ENCODE measurements at regions not wholly inside any gene's neighbourhood (a gene's known extent, or its start where the extent isn't known, plus 50 kb on each side); places are given as distances from the start of the nearest gene placed in this dataset.

- Histone ChIP-seq H2AFZ (ENCODE audit: low read length) (no peak overlapping the region), H3K4me1 (ENCODE audit: insufficient read depth, low read length, poor library complexity, severe bottlenecking) (no peaks in the 10 kb centered on the region), H3K9me2 (replicated peaks; ENCODE audit: low read depth, low read length) (no peaks in the 10 kb centered on the region), H3K79me2 (ENCODE audit: insufficient read depth, low read length) (no peaks in the 10 kb centered on the region), H4K20me1 (ENCODE audit: insufficient read depth, low read length, poor library complexity, severe bottlenecking) (no peaks in the 10 kb centered on the region), H3K27me3 (ENCODE audit: insufficient read depth, low read length, poor library complexity, severe bottlenecking) (no peaks in the 10 kb centered on the region), H3K9me3 (ENCODE audit: insufficient read depth, low read depth, low read length) (no peaks in the 10 kb centered on the region; the same call in 1 of the 2 replicates), H3F3A (ENCODE audit: low read depth) (no peaks in the 10 kb centered on the region), H3K4me2 (ENCODE audit: low read depth, low read length, poor library complexity, severe bottlenecking) (no peak overlapping the region), H3K36me3 (ENCODE audit: insufficient read depth, low read length) (no peaks in the 10 kb centered on the region), H3K9ac (ENCODE audit: low read depth, low read length, poor library complexity, severe bottlenecking) (no peak overlapping the region), H3K4me3 (ENCODE audit: low read length, poor library complexity, severe bottlenecking) (no peak overlapping the region)
- no peak for TF ChIP-seq CTCF (conservative IDR thresholded peaks at IDR 0.05; ENCODE audit: low read length)
Observed at GRCh38 chr5:2172471-2172870, 289.7 kb upstream of the IRX4 start.

- no peak overlapping the region for H2AFZ ChIP-seq (ENCODE audit: low read length)
- H3K4me2 ChIP-seq (ENCODE audit: low read depth, low read length, poor library complexity, severe bottlenecking) = no peak overlapping the region
- no peaks in the 10 kb centered on the region for H3K79me2 ChIP-seq (ENCODE audit: insufficient read depth, low read length)
- H3F3A ChIP-seq (ENCODE audit: low read depth) = no peaks in the 10 kb centered on the region
- H3K4me3 ChIP-seq (ENCODE audit: low read length, poor library complexity, severe bottlenecking) = no peak overlapping the region
- TF ChIP-seq EZH2phosphoT487 (IDR thresholded peaks at IDR 0.05; ENCODE audit: borderline replicate concordance) = no peak
- TF ChIP-seq CTCF (conservative IDR thresholded peaks at IDR 0.05; ENCODE audit: low read length) = no peak
- H3K36me3 ChIP-seq (ENCODE audit: insufficient read depth, low read length) = no peaks in the 10 kb centered on the region
- H3K27me3 ChIP-seq (ENCODE audit: insufficient read depth, low read length, poor library complexity, severe bottlenecking) = no peaks in the 10 kb centered on the region
- H3K9me3 ChIP-seq (ENCODE audit: insufficient read depth, low read depth, low read length) = peaks cover 5% of the 10 kb centered on the region; the same call in 1 of the 2 replicates
- H3K9ac ChIP-seq (ENCODE audit: low read depth, low read length, poor library complexity, severe bottlenecking) = no peak overlapping the region
- no peaks in the 10 kb centered on the region for H4K20me1 ChIP-seq (ENCODE audit: insufficient read depth, low read length, poor library complexity, severe bottlenecking)
- H3K9me2 ChIP-seq (replicated peaks; ENCODE audit: low read depth, low read length) = no peaks in the 10 kb centered on the region
- H3K4me1 ChIP-seq (ENCODE audit: insufficient read depth, low read length, poor library complexity, severe bottlenecking) = no peaks in the 10 kb centered on the region
Observed at GRCh38 chr5:2170761-2171160, 288.0 kb upstream of the IRX4 start.

- Histone ChIP-seq H3F3A (ENCODE audit: low read depth) (no peaks in the 10 kb centered on the region), H3K4me3 (ENCODE audit: low read length, poor library complexity, severe bottlenecking) (no peak overlapping the region), H4K20me1 (ENCODE audit: insufficient read depth, low read length, poor library complexity, severe bottlenecking) (no peaks in the 10 kb centered on the region), H3K4me2 (ENCODE audit: low read depth, low read length, poor library complexity, severe bottlenecking) (no peak overlapping the region), H3K9ac (ENCODE audit: low read depth, low read length, poor library complexity, severe bottlenecking) (no peak overlapping the region), H3K9me3 (ENCODE audit: insufficient read depth, low read depth, low read length) (peaks cover 5% of the 10 kb centered on the region; the same call in 1 of the 2 replicates), H3K27me3 (ENCODE audit: insufficient read depth, low read length, poor library complexity, severe bottlenecking) (no peaks in the 10 kb centered on the region), H3K79me2 (ENCODE audit: insufficient read depth, low read length) (no peaks in the 10 kb centered on the region), H3K9me2 (replicated peaks; ENCODE audit: low read depth, low read length) (no peaks in the 10 kb centered on the region), H3K4me1 (ENCODE audit: insufficient read depth, low read length, poor library complexity, severe bottlenecking) (no peaks in the 10 kb centered on the region), H2AFZ (ENCODE audit: low read length) (no peak overlapping the region), H3K36me3 (ENCODE audit: insufficient read depth, low read length) (no peaks in the 10 kb centered on the region)
- TF ChIP-seq EZH2phosphoT487 (IDR thresholded peaks at IDR 0.05; ENCODE audit: borderline replicate concordance) (no peak), CTCF (conservative IDR thresholded peaks at IDR 0.05; ENCODE audit: low read length) (no peak)
Observed at GRCh38 chr5:2169850-2170760, 287.4 kb upstream of the IRX4 start.

Measured in Loucy (cell line).